Sciatic nerve (tissue), 2 donors: ENCODE measurements at regions not wholly inside any gene's neighbourhood (a gene's known extent, or its start where the extent isn't known, plus 50 kb on each side); places are given as distances from the start of the nearest gene placed in this dataset. TPM values are rescaled to one million over a fixed set of nuclear protein-coding genes. Genes with fewer than 3 reads are reported as not detected.
"Not testable (repeated sequence)": the region's sequence is repeated elsewhere in the genome, so short reads cannot be mapped to it uniquely, and the experiment has no call there.

Experiments used
- ATAC-seq: fragments of 200-7000 bp; cut with Tn5 transposase; one replicate; pipeline ENCODE4 v1.9.1; 2020; ENCODE audit warnings: mild to moderate bottlenecking, moderate library complexity
- DNase-seq: peaks from one replicate; pipeline ENCODE4 v3.0.0-alpha.2; 2020; ENCODE audit warnings: low spot score
- intact Hi-C: fragments of 100-400 bp; cut with DNase I; formaldehyde crosslinking; loops from one replicate; pipeline ENCODE4 v1.14.2; 2022
- microRNA-seq: library from miRNA; unstranded; fragments of <30 nt; microRNA quantifications from one replicate; pipeline ENCODE4 v1.2.0, GENCODE V29; 2020
- donor health status: DM: no; HTN: no; CAD: no.
- donor health status: DM: no; HTN: no; CAD: no.

GRCh38 chr9:93774331-93775102, 180.6 kb downstream of the BARX1 start:
- ATAC-seq (no peak), DNase-seq (no peak)
- intact Hi-C loops: no loop called here

GRCh38 chr9:93771276-93771675, 183.9 kb downstream of the BARX1 start:
- DNase-seq (no peak), ATAC-seq (no peak)
- intact Hi-C loops: no loop called here

DNA sequence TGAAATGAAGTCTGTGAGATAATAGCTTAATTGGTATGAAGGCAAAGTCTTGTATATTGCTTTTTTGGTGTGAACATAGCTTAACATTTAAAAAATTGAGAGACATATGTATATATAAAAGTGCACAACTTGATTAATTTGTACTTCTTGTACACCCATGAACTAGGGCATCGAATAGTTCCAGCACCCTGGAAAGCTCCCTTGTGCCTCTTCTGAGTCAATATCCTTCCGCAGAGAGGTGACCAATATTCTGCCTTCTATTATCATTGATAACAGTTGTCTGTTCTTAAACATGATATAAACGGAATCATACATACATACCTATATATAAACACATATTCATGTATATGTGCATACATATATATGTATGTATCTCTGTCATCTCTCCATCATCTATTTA, 185.4 kb downstream of the PHF2 start:
- intact Hi-C loops: no loop called here
- no peak for ATAC-seq
- no peak for DNase-seq

DNA sequence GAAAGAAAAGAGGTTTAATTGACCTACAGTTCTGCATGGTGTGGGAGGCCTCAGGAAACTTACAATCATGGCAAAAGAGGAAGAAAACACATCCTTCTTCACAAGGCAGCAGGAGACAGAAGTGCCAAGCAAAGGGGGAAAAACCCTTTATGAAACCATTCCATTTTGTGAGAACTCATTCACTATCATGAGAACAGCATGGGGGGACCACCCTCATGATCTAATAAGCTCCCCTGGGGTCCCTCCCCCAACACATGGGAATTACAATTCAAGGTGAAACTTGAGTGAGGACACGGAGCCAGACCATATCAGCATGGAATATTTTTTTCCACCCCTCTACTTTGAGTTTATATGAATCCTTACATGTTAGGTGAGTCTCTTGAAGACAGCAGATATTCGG, 173.7 kb downstream of the PHF2 start:
- intact Hi-C loops: no loop called here
- no peak for DNase-seq
- ATAC-seq: no peak

GRCh38 chr9:93748827-93749226, 172.4 kb downstream of the PHF2 start:
- intact Hi-C loops, DNase-seq, ATAC-seq: not testable (repeated sequence)

GRCh38 chr9:93731963-93732362, 155.6 kb downstream of the PHF2 start:
- ATAC-seq (no peak), DNase-seq (no peak)
- intact Hi-C loops: no loop called here

GRCh38 chr9:93730648-93731047, 154.3 kb downstream of the PHF2 start:
- DNase-seq: no peak
- no peak for ATAC-seq
- intact Hi-C loops: no loop called here

GRCh38 chr9:93730217-93730616, 153.8 kb downstream of the PHF2 start:
- ATAC-seq (no peak), DNase-seq (no peak)
- intact Hi-C loops: no loop called here

Small RNAs in the stretch of these regions (microRNA-seq; reads per million reads assigned to microRNA genes)
- not detected for gene MIR4291
